Psoas muscle (tissue), 7 donors: ENCODE measurements at regions not wholly inside any gene's neighbourhood (a gene's known extent, or its start where the extent isn't known, plus 50 kb on each side); places are given as distances from the start of the nearest gene placed in this dataset.

Source experiments
- ATAC-seq, 4 donors: fragments of 200-7000 bp; cut with Tn5 transposase; one replicate each; pipeline ENCODE4 v1.9.1; 2020; ENCODE audit warnings: moderate library complexity in 3 of 4, mild to moderate bottlenecking in 2 of 4
- DNase-seq, 2 donors: peaks; one replicate each; pipeline ENCODE4 v3.0.0-alpha.2; 2020
- H3K27ac ChIP-seq: fragments of 200-600 bp; one replicate; pipeline ENCODE4 v1.8.0; 2022
- H3K27me3 ChIP-seq, 3 donors: fragments of 200-600 bp in 1 of 3; one replicate each; pipeline versions ENCODE4 v1.6.1 to v1.8.0; 2013 to 2022; ENCODE audit warnings: low read length in 2 of 3, mild to moderate bottlenecking in 2 of 3, moderate library complexity in 1 of 3; ENCODE audit not compliant: insufficient read depth in 3 of 3
- H3K36me3 ChIP-seq, 2 donors: fragments of 200-600 bp in 1 of 2; one replicate each; pipeline versions ENCODE4 v1.6.1 to v1.8.0; 2013 to 2022; ENCODE audit warnings: low read depth in 1 of 2, mild to moderate bottlenecking in 1 of 2, moderate library complexity in 1 of 2; ENCODE audit not compliant: insufficient read depth in 1 of 2
- H3K4me1 ChIP-seq: fragments of 200-600 bp; one replicate; pipeline ENCODE4 v1.8.0; 2022
- H3K4me3 ChIP-seq: fragments of 200-600 bp; one replicate; pipeline ENCODE4 v1.8.0; 2022; ENCODE audit warnings: mild to moderate bottlenecking
- H3K9me3 ChIP-seq: fragments of 200-600 bp; one replicate; pipeline ENCODE4 v1.8.0; 2022
- WGBS, 3 donors: extraction: QIAGEN DNeasy Blood & Tissue Kit; methylation state at CpG; one replicate each; pipeline versions ENCODE4 v1.1.6 to v1.1.7; 2013; 5-methylcytosine and 5-hydroxymethylcytosine counted together
- intact Hi-C, 2 donors: fragments of 100-400 bp; cut with DNase I; formaldehyde crosslinking; loops; one replicate each; pipeline versions ENCODE4 v1.11.0 to v1.14.2; 2022
- TF ChIP-seq, protein P1 (sequence below): fragments of 200-600 bp; IDR thresholded peaks from one replicate; pipeline ENCODE4 v1.8.0; 2022; ENCODE audit warnings: antibody characterized with exemption
- donor health status: healthy with polysubstance abuse.
- donor health status: DM: no; HTN: no; CAD: no; lungs with moderate emphysema.
- donor health status: Bipolar disorder and iron deficiency.
- donor health status: healthy.
- donor health status: DM: yes; HTN: yes; CAD: no.
- donor health status: DM: no; HTN: no; CAD: no.
- donor health status: DM: yes; HTN: yes; CAD: no.

DNA sequence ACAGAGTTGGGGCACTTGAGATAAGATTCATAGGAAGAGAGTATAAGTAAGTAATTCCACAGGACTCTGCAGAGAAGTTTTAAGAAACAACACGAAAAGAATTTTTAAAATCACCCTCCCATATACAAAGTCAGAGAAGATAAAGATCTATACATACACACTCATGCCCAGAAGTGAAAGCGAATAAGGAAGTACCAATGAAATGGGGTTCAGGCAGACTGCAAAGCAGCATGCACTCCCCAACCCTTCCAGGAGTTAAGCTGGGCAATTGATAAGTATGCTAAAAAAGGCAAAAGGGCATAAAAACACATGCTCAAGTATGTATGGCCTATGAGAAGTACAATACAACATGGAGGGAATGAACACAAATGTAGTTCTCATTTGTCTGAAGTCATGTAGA lies 246.2 kb upstream of the GRIP1 start:
- WGBS, 3 donors: 74 to 85% (median 80%) methylated on average over 2 of the region's 2 CpGs
- intact Hi-C loops: no loop called here
- ATAC-seq: no peak

GRCh38 chr12:66929121-66929520 lies 250.2 kb upstream of the GRIP1 start:
- intact Hi-C loops: no loop called here
- Histone ChIP-seq H3K4me1 (no peaks in the 10 kb centered on the region), H3K36me3 (no peaks in the 10 kb centered on the region), H3K27me3 (no peaks in the 10 kb centered on the region), H3K4me3 (no peak overlapping the region), H3K27ac (no peak overlapping the region), H3K9me3 (no peaks in the 10 kb centered on the region)
- TF ChIP-seq, protein P1, sequence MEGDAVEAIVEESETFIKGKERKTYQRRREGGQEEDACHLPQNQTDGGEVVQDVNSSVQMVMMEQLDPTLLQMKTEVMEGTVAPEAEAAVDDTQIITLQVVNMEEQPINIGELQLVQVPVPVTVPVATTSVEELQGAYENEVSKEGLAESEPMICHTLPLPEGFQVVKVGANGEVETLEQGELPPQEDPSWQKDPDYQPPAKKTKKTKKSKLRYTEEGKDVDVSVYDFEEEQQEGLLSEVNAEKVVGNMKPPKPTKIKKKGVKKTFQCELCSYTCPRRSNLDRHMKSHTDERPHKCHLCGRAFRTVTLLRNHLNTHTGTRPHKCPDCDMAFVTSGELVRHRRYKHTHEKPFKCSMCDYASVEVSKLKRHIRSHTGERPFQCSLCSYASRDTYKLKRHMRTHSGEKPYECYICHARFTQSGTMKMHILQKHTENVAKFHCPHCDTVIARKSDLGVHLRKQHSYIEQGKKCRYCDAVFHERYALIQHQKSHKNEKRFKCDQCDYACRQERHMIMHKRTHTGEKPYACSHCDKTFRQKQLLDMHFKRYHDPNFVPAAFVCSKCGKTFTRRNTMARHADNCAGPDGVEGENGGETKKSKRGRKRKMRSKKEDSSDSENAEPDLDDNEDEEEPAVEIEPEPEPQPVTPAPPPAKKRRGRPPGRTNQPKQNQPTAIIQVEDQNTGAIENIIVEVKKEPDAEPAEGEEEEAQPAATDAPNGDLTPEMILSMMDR: no peak
- DNase-seq (no peak), ATAC-seq (no peak)

More for the DNA sequence above, 246.2 kb upstream of the GRIP1 start:
- TF ChIP-seq, protein P1: no peak
- H3K4me1 ChIP-seq: no peaks in the 10 kb centered on the region
- no peak for DNase-seq
- H3K27ac ChIP-seq: no peak overlapping the region
- no peak overlapping the region for H3K4me3 ChIP-seq
- H3K27me3 ChIP-seq: no peaks in the 10 kb centered on the region
- H3K9me3 ChIP-seq: no peaks in the 10 kb centered on the region
- no peaks in the 10 kb centered on the region for H3K36me3 ChIP-seq

DNA sequence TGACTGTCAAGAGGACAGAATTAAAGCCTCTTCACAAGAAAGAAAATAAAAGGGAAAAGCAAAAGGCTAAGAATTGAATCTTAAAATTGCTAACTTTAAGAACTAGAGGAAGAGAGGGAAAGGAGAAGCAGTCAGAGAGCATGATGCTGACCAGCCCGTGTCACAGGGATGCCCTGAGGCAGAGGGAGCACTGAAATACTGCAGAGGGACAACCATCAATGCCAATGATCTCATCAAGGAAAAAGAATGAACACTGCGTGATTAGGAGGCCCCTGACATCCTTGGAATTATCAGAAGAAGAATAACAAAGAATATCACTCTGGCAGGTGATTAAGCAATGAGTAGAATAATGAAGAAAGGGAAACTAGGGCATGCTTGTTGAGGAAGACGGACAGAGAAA lies 252.2 kb upstream of the GRIP1 start:
- intact Hi-C loops: no loop called here

GRCh38 chr12:66932126-66932525 lies 253.2 kb upstream of the GRIP1 start:
- no peaks in the 10 kb centered on the region for H3K36me3 ChIP-seq
- H3K27ac ChIP-seq: no peak overlapping the region
- 82 to 86% (median 84%) methylated on average over 1 of the region's 1 CpG for WGBS, 3 donors
- TF ChIP-seq, protein P1: no peak
- H3K9me3 ChIP-seq: no peaks in the 10 kb centered on the region
- DNase-seq (no peak), ATAC-seq (no peak)
- H3K27me3 ChIP-seq: peaks cover 0 to 5% (median 0%) of the 10 kb centered on the region in 3 donors
- no peaks in the 10 kb centered on the region for H3K4me1 ChIP-seq
- no peak overlapping the region for H3K4me3 ChIP-seq
- intact Hi-C loops: no loop called here

More for the DNA sequence above, 252.2 kb upstream of the GRIP1 start:
- H3K4me3 ChIP-seq: no peak overlapping the region
- no peaks in the 10 kb centered on the region for H3K36me3 ChIP-seq
- DNase-seq (no peak), ATAC-seq (no peak)
- no peaks in the 10 kb centered on the region for H3K9me3 ChIP-seq
- WGBS, 3 donors: 75 to 79% (median 78%) methylated on average over 3 of the region's 3 CpGs
- H3K27ac ChIP-seq: no peak overlapping the region
- H3K4me1 ChIP-seq: no peaks in the 10 kb centered on the region
- TF ChIP-seq, protein P1: no peak
- no peaks in the 10 kb centered on the region for H3K27me3 ChIP-seq

- intact Hi-C loops: no loop called here
- WGBS, 3 donors: 47 to 65% (median 53%) methylated on average over 5 of the region's 5 CpGs
Observed at GRCh38 chr12:66934302-66935062, 255.6 kb upstream of the GRIP1 start.

More at GRCh38 chr12:66934302-66935062, 255.6 kb upstream of the GRIP1 start:
- Histone ChIP-seq H3K36me3 (no peaks in the 10 kb centered on the region), H3K4me1 (no peaks in the 10 kb centered on the region), H3K27me3 (peaks cover 0 to 5% (median 0%) of the 10 kb centered on the region in 3 donors), H3K27ac (no peak overlapping the region), H3K9me3 (no peaks in the 10 kb centered on the region), H3K4me3 (no peak overlapping the region)
- DNase-seq (no peak), ATAC-seq (no peak)
- TF ChIP-seq, protein P1: no peak
